IMR-90 (cell line): ENCODE measurements at regions not wholly inside any gene's neighbourhood (a gene's known extent, or its start where the extent isn't known, plus 50 kb on each side); places are given as distances from the start of the nearest gene placed in this dataset.

ENCODE experiments used
- ATAC-seq: fragments of 200-7000 bp; cut with Tn5 transposase; 2 replicates; pipeline ENCODE4 v1.9.1; 2020; ENCODE audit warnings: low read depth, mild to moderate bottlenecking, moderate library complexity
- BruUV-seq: library from RNA; stranded (reverse); fragments of 400-500 nt; replicated peaks from 2 replicates; lab custom pipeline; 2021; lab: Mats Ljungman, UMichigan
- CTCF ChIA-PET: fragments of 300-600 bp; formaldehyde crosslinking; extraction: SDS; loops from one replicate; lab custom pipeline; 2021; ENCODE audit warnings: antibody characterized with exemption; lab: Yijun Ruan, JAX
- POLR2A ChIA-PET: fragments of 300-600 bp; sonication (Branson Sonifier 250); formaldehyde crosslinking; loops from one replicate; lab custom pipeline; 2022; ENCODE audit warnings: antibody characterized with exemption; ENCODE audit not compliant: unreplicated experiment; lab: Charles Lee
- DNase-seq: peaks from one replicate; pipeline ENCODE4 v3.0.0; 2013
- H2AFZ ChIP-seq: replicated peaks from 2 replicates; pipeline ENCODE3; 2013; ENCODE audit warnings: low read length, mild to moderate bottlenecking; ENCODE audit not compliant: poor library complexity
- H2AK5ac ChIP-seq: 2 replicates; pipeline ENCODE4 v1.6.1; 2013; ENCODE audit warnings: low read depth, low read length, inconsistent platforms
- H2AK9ac ChIP-seq: replicated peaks from 2 replicates; pipeline ENCODE3; 2013; ENCODE audit warnings: mild to moderate bottlenecking, low read depth, low read length, moderate library complexity; ENCODE audit not compliant: poor library complexity
- H2BK120ac ChIP-seq: 2 replicates; pipeline ENCODE4 v1.6.1; 2013; ENCODE audit warnings: low read depth, low read length, inconsistent platforms
- H2BK15ac ChIP-seq: 3 replicates; pipeline ENCODE4 v1.6.1; 2013; ENCODE audit warnings: low read depth, low read length, inconsistent platforms
- H2BK20ac ChIP-seq: 2 replicates; pipeline ENCODE4 v1.6.1; 2013; ENCODE audit warnings: low read depth, mild to moderate bottlenecking, inconsistent platforms, low read length, moderate library complexity
- H2BK5ac ChIP-seq: 2 replicates; pipeline ENCODE4 v1.6.1; 2013; ENCODE audit warnings: mild to moderate bottlenecking, low read depth, low read length, inconsistent platforms; ENCODE audit not compliant: poor library complexity, severe bottlenecking
- H3K14ac ChIP-seq: replicated peaks from 2 replicates; pipeline ENCODE4 v1.6.1; 2013; ENCODE audit warnings: low read depth, low read length, inconsistent platforms
- H3K18ac ChIP-seq: 2 replicates; pipeline ENCODE4 v1.6.1; 2013; ENCODE audit warnings: low read depth, low read length, control low read depth
- H3K23ac ChIP-seq: 2 replicates; pipeline ENCODE4 v1.6.1; 2013; ENCODE audit warnings: low read depth, low read length, inconsistent platforms
- H3K27ac ChIP-seq: 2 replicates; pipeline ENCODE4 v1.5.1; 2013; ENCODE audit warnings: mild to moderate bottlenecking, control low read depth, low read length; ENCODE audit not compliant: insufficient read depth
- H3K27me3 ChIP-seq: 2 replicates; pipeline ENCODE4 v1.6.1; 2013; ENCODE audit warnings: low read length; ENCODE audit not compliant: control insufficient read depth, insufficient read depth
- H3K36me3 ChIP-seq: 2 replicates; pipeline ENCODE4 v1.6.1; 2013; ENCODE audit warnings: low read length, mixed read lengths; ENCODE audit not compliant: control insufficient read depth, insufficient read depth
- H3K4ac ChIP-seq: 2 replicates; pipeline ENCODE4 v1.6.1; 2013; ENCODE audit warnings: low read depth, low read length, inconsistent platforms
- H3K4me1 ChIP-seq: 2 replicates; pipeline ENCODE4 v1.6.1; 2013; ENCODE audit warnings: low read length, mixed read lengths; ENCODE audit not compliant: control insufficient read depth, insufficient read depth
- H3K4me2 ChIP-seq: 2 replicates; pipeline ENCODE4 v1.6.1; 2013; ENCODE audit warnings: low read depth, mild to moderate bottlenecking, control low read depth, low read length, moderate library complexity
- H3K4me3 ChIP-seq: 2 replicates; pipeline ENCODE4 v1.5.1; 2013; ENCODE audit warnings: low read depth, mild to moderate bottlenecking, control low read depth, low read length, moderate library complexity; ENCODE audit not compliant: insufficient read depth
- H3K56ac ChIP-seq: 2 replicates; pipeline ENCODE4 v1.6.1; 2013; ENCODE audit warnings: low read length, inconsistent platforms; ENCODE audit not compliant: insufficient read depth; ENCODE audit errors: extremely low read depth
- H3K79me1 ChIP-seq, 2 experiments: 2 replicates each; pipeline ENCODE4 v1.6.1; 2013; ENCODE audit warnings: low read length in 2 of 2, inconsistent platforms in 1 of 2, low read depth in 1 of 2
- H3K9ac ChIP-seq: 2 replicates; pipeline ENCODE4 v1.6.1; 2013; ENCODE audit warnings: low read depth, low read length, control low read depth
- H3K9me1 ChIP-seq: 2 replicates; pipeline ENCODE4 v1.6.1; 2013; ENCODE audit warnings: low read length, inconsistent platforms; ENCODE audit not compliant: insufficient read depth
- H3K9me3 ChIP-seq: 2 replicates; pipeline ENCODE4 v1.6.1; 2013; ENCODE audit warnings: low read length; ENCODE audit not compliant: control insufficient read depth, insufficient read depth
- H4K20me1 ChIP-seq: 2 replicates; pipeline ENCODE4 v1.6.1; 2013; ENCODE audit warnings: low read length, inconsistent platforms; ENCODE audit not compliant: insufficient read depth
- H4K5ac ChIP-seq: 2 replicates; pipeline ENCODE4 v1.6.1; 2013; ENCODE audit warnings: mild to moderate bottlenecking, low read depth, low read length, control low read depth
- H4K8ac ChIP-seq, 2 experiments: 2 replicates each; pipeline ENCODE4 v1.6.1; 2013; ENCODE audit warnings: low read depth in 2 of 2, low read length in 2 of 2, control low read depth in 1 of 2, inconsistent platforms in 1 of 2
- H4K91ac ChIP-seq: 2 replicates; pipeline ENCODE4 v1.6.1; 2013; ENCODE audit warnings: low read depth, low read length, inconsistent platforms; ENCODE audit not compliant: insufficient read depth
- CEBPB ChIP-seq: IDR thresholded peaks from 2 replicates; pipeline ENCODE4 v1.6.1; 2012; ENCODE audit warnings: low read depth, low read length, improper control_type of control experiment
- CHD1 ChIP-seq: IDR thresholded peaks from 2 replicates; pipeline ENCODE4 v1.6.1; 2012; ENCODE audit warnings: low read depth, low read length, improper control_type of control experiment
- CTCF ChIP-seq: conservative IDR thresholded peaks from 2 replicates; pipeline ENCODE4 v1.5.1; 2012; ENCODE audit warnings: mild to moderate bottlenecking, low read depth, low read length, improper control_type of control experiment
- FOS ChIP-seq: fragments of 150-350 bp; IDR thresholded peaks from 2 replicates; pipeline ENCODE4 v1.6.1; 2016; ENCODE audit warnings: low read depth, low read length
- NFE2L2 ChIP-seq: fragments of 150-350 bp; IDR thresholded peaks from 2 replicates; pipeline ENCODE4 v1.6.1; 2016; ENCODE audit warnings: low read depth, mild to moderate bottlenecking, low read length
- RAD21 ChIP-seq: IDR thresholded peaks from 2 replicates; pipeline ENCODE4 v1.6.1; 2012; ENCODE audit warnings: low read length, improper control_type of control experiment
- WGBS, 2 experiments: methylation state at CpG; one replicate each; pipeline versions ENCODE4 v1.1.5 to v1.1.7; 2013; ENCODE audit warnings: missing lambda C conversion rate in 2 of 2; ENCODE audit not compliant: insufficient read length in 1 of 2; ENCODE audit errors: extremely low coverage in 2 of 2; 5-methylcytosine and 5-hydroxymethylcytosine counted together
- dilution Hi-C: fragments of 300-500 bp; cut with HindIII; formaldehyde crosslinking; loops from one replicate; pipeline ENCODE4 v1.14.3; 2018; ENCODE audit warnings: low sequenced_read_pairs; ENCODE audit not compliant: unreplicated experiment
- in situ Hi-C: fragments of 300-500 bp; cut with MboI; formaldehyde crosslinking; loops from 3 replicates; pipeline ENCODE4 v1.14.3; 2019; ENCODE audit warnings: low sequenced_read_pairs, inconsistent platforms, mixed read lengths
- intact Hi-C: fragments of 100-400 bp; cut with micrococcal nuclease; formaldehyde crosslinking; loops from 2 replicates; pipeline ENCODE4 v1.10.0; 2022

GRCh38 chr17:51347851-51348584 is 87.7 kb downstream of the UTP18 start:
- Histone ChIP-seq H3K56ac (no peak overlapping the region), H3K36me3 (no peaks in the 10 kb centered on the region), H2AK9ac (no peak overlapping the region), H3K23ac (no peak overlapping the region), H4K8ac (no peak overlapping the region), H3K14ac (no peak overlapping the region), H3K9me3 (no peaks in the 10 kb centered on the region), H4K5ac (no peak overlapping the region), H3K9ac (no peak overlapping the region), H2AFZ (no peak overlapping the region), H3K79me1 (no peaks in the 10 kb centered on the region), H3K4me2 (no peak overlapping the region), H2AK5ac (no peak overlapping the region), H2BK120ac (no peak overlapping the region), H2BK5ac (no peak overlapping the region), H4K91ac (no peak overlapping the region), H3K18ac (no peak overlapping the region), H2BK20ac (no peak overlapping the region), H3K4me1 (no peaks in the 10 kb centered on the region), H3K27me3 (no peaks in the 10 kb centered on the region; the same call in none of the 2 replicates), H3K27ac (no peak overlapping the region), H3K9me1 (no peaks in the 10 kb centered on the region), H2BK15ac (no peak overlapping the region), H4K20me1 (no peaks in the 10 kb centered on the region), H3K4ac (no peak overlapping the region), H3K4me3 (no peak overlapping the region)
- intact Hi-C loops (no loop called here), dilution Hi-C loops (no loop called here), in situ Hi-C loops (no loop called here)
- no TSS peak for BruUV-seq
- ChIA-PET POLR2A (no interaction called here), CTCF (no interaction called here)
- DNase-seq = no peak
- no peak for ATAC-seq
- no peak for TF ChIP-seq RAD21
- no peak for TF ChIP-seq CHD1
- TF ChIP-seq NFE2L2 = no peak
- TF ChIP-seq FOS = no peak
- no peak for TF ChIP-seq CTCF
- TF ChIP-seq CEBPB = no peak
- 0% methylated on average over 1 of the region's 5 CpGs; no CpG with 5 or more reads in 1 of the 2 experiments for WGBS, 2 experiments
